IgD-negative memory B cell (primary cell): ENCODE measurements at regions not wholly inside any gene's neighbourhood (a gene's known extent, or its start where the extent isn't known, plus 50 kb on each side); places are given as distances from the start of the nearest gene placed in this dataset.

Source experiments
- H3K27ac Mint-ChIP-seq, 3 donors: one replicate each; pipeline ENCODE4 v1.8.0; 2020 to 2022; ENCODE audit warnings: mild to moderate bottlenecking in 3 of 3, mixed read lengths in 3 of 3, moderate library complexity in 1 of 3
- H3K27me3 Mint-ChIP-seq: one replicate; pipeline ENCODE4 v1.8.0; 2021; ENCODE audit warnings: mixed read lengths
- H3K36me3 Mint-ChIP-seq: one replicate; pipeline ENCODE4 v1.8.0; 2020; ENCODE audit warnings: mild to moderate bottlenecking, mixed read lengths
- H3K4me1 Mint-ChIP-seq, 3 donors: one replicate each; pipeline ENCODE4 v1.8.0; 2020 to 2022; ENCODE audit warnings: mixed read lengths in 3 of 3, mild to moderate bottlenecking in 1 of 3
- H3K4me3 Mint-ChIP-seq, 4 donors: one replicate each; pipeline ENCODE4 v1.8.0; 2020 to 2022; ENCODE audit warnings: mild to moderate bottlenecking in 4 of 4, mixed read lengths in 4 of 4, moderate library complexity in 3 of 4
- H3K9me3 Mint-ChIP-seq, 3 donors: one replicate each; pipeline ENCODE4 v1.8.0; 2020 to 2021; ENCODE audit warnings: mixed read lengths in 3 of 3, mild to moderate bottlenecking in 1 of 3

DNA sequence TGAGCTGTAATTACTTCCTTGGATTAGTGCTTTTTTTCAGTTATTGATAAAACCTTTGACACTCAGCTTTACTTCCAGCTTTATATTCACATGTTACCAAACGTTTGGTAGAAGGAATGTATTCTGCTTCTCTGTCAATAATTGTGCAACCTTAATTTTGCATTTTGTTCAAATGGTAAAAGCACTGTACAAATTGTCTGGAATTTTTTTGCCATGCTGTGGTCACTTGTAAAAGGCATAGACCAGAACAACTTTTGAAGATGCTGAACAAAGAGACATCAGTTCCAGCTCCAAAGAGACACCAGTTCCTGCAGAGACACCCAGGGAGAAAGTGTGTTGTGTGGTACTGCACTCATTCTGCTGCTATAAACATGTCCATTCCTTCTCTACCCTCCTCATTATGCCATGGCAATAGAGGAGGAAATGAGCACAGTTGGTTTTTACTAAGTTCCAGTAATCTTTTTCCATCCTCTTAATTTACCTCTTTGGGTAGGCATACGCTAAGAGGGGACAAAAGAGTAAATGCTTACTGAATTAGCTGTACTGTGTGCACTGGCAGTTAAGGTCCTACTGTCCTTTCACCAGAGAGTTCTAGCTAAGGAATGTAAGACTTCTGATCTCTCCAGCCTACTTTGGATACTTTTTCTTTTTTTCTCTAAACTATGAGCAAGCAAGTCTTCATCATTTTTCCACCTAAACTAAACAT, 387.4 kb downstream of the FGF10 start:
- no peaks in the 10 kb centered on the region for H3K36me3 Mint-ChIP-seq
- no peaks in the 10 kb centered on the region for H3K4me1 Mint-ChIP-seq
- peaks cover 6 to 10% (median 6%) of the 10 kb centered on the region in 3 donors for H3K9me3 Mint-ChIP-seq
- no peaks in the 10 kb centered on the region for H3K27me3 Mint-ChIP-seq
- no peak overlapping the region for H3K27ac Mint-ChIP-seq
- H3K4me3 Mint-ChIP-seq = no peak overlapping the region

DNA sequence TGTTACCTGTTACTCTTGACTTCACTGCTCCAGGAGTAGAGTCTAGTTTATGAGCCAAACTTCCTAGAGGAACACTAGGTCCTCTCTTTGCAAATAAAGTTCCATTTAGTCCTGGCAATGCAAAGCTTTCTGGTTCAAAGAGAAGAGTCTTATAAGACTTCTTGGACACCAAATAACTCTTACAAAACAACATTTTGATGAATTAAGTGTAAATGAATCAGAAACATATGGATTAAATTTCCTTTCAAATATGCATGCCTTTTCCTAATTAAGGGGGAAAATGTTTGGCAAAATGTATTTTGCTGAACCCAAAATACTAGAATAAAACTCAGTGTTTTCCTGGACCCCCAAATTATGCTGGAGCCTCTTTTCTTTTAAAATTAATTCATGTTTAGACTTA, 388.0 kb downstream of the FGF10 start:
- no peaks in the 10 kb centered on the region for H3K36me3 Mint-ChIP-seq
- H3K4me3 Mint-ChIP-seq = no peak overlapping the region
- no peaks in the 10 kb centered on the region for H3K4me1 Mint-ChIP-seq
- H3K27me3 Mint-ChIP-seq = no peaks in the 10 kb centered on the region
- peaks cover 4 to 6% (median 6%) of the 10 kb centered on the region in 3 donors for H3K9me3 Mint-ChIP-seq
- H3K27ac Mint-ChIP-seq = no peak overlapping the region

DNA sequence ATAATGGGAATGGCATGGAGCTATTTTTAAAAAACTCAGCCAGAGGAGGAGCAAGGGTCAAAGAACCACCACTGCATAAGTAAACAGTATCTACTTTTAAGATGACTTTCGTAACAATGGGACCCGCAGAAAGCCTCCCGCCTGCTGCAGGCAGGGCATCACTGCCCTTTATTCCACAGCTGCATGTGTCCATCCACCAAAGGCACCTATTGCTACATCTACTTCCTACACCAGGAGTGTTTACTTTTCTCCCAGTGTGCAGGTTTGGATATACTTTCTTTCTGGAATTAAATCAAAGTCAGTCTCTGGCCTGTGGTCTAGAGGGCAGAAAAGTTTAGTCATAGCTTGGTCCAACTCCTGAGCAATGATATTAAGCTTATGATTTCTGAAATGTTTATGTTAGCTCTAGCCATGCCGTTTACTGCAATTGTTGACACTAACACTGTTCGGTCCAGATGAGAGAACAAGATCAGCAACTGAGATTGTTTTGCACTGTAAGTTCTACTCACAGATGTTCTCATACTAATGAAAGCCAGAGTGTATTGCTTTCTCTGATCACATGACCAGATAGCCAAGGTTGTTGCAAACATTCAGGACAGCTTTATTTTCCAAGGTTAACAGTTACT, 391.5 kb downstream of the FGF10 start:
- no peak overlapping the region for H3K27ac Mint-ChIP-seq
- peaks cover under 1 to 3% (median 1%) of the 10 kb centered on the region in 3 donors for H3K9me3 Mint-ChIP-seq
- H3K4me3 Mint-ChIP-seq = no peak overlapping the region
- no peaks in the 10 kb centered on the region for H3K27me3 Mint-ChIP-seq
- H3K36me3 Mint-ChIP-seq = no peaks in the 10 kb centered on the region
- no peaks in the 10 kb centered on the region for H3K4me1 Mint-ChIP-seq

DNA sequence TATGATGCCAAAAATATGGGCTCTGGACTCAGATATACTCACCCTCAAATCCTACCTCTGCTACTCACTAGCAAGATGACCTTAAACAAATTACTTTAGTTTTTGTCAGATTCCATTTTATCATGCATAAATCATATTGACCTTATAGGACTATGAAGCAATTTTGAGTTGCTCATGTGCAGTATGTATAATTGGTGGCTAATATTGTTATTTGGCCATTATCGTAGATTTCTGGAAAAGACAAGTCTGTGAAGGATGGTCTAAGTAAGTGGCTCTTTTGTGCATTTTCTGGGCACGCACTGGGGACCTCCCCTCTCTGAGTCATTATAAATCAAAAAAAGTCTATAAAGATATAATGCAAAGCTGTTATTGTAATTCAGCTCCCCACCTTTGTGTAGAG, 393.0 kb downstream of the FGF10 start:
- H3K4me1 Mint-ChIP-seq = no peaks in the 10 kb centered on the region
- H3K27ac Mint-ChIP-seq = no peak overlapping the region
- no peak overlapping the region for H3K4me3 Mint-ChIP-seq
- no peaks in the 10 kb centered on the region for H3K27me3 Mint-ChIP-seq
- peaks cover 1 to 3% (median 3%) of the 10 kb centered on the region in 3 donors for H3K9me3 Mint-ChIP-seq
- no peaks in the 10 kb centered on the region for H3K36me3 Mint-ChIP-seq

DNA sequence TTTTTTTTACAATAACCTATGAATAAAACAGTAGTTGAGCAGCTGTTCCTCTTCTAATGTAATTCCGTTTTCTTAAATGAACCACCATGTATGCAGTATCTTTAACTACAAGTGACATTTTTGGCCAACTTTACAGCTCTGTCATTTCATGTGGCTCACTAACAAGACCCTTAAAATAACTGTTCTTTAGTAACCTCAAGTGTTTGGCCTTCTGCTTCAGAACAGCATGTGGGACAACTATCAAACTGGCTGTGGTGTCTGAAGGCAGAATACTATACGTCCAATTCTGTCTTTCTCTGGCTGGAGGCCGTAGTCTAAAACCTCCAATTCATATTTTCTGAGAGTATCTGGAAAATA, 391.4 kb downstream of the NNT start:
- Mint-ChIP-seq H3K4me1 (no peaks in the 10 kb centered on the region), H3K9me3 (peaks cover 0 to 3% (median 2%) of the 10 kb centered on the region in 3 donors), H3K4me3 (no peak overlapping the region), H3K36me3 (no peaks in the 10 kb centered on the region), H3K27me3 (no peaks in the 10 kb centered on the region), H3K27ac (no peak overlapping the region)

DNA sequence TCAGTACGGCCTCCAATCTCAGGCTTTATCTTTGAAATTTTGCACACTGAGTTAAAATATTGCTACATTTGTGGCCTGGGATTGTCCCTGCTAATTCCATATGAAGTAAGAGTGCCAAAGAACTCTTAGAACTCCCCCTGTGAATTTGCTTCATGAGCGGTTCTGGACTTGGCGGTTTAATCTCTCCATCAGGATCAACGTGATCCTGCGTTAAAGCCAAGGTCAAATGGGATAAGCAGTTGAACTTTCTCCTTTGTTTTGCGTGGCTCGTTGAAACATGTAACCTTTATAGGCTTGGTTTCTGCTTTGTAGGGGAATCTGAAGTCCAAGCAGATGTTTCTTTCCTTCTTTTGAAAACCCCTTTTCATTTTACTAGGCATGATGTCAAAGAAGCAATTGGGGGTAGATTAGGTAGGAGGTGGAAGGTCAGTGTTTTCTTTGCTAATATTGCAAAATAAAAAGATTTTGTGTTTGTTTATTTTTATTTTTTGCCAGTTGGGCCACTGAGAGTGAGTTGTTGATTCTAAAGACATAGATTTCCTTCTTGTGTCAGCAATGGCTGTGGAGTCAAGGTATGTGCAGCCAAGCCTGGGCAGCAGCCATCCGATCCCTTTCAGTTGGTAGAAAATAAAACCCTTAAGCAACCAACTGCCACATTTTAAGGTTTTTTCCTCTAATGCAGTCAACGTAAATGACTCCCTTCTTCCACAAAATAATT, 390.8 kb downstream of the NNT start:
- H3K4me3 Mint-ChIP-seq = no peak overlapping the region
- H3K4me1 Mint-ChIP-seq = no peaks in the 10 kb centered on the region
- H3K9me3 Mint-ChIP-seq = peaks cover 0 to 3% (median 1%) of the 10 kb centered on the region in 3 donors

DNA sequence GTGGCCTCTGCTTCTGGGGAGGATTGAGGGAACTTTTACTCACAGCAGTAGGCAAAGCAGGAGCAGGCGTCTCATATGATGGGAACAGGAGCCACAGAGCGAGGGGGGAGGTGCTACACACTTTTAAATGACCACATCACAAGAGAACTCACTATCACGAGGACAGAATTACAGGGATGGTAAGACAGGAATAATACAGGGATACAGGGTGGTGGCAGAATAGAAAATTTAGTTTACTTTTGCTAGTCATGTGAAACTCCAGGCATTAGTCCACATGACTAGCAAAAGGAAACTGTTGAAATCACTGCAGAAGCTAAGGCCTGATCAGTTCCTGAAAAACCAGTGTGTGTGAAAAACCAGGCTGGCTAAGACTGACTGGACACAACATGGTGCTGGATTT, 382.4 kb downstream of the NNT start:
- Mint-ChIP-seq H3K36me3 (no peaks in the 10 kb centered on the region), H3K4me3 (no peak overlapping the region), H3K9me3 (peaks cover 0 to 6% (median 3%) of the 10 kb centered on the region in 3 donors), H3K27ac (no peak overlapping the region), H3K4me1 (no peaks in the 10 kb centered on the region), H3K27me3 (no peaks in the 10 kb centered on the region)

More for the DNA sequence above, 390.8 kb downstream of the NNT start:
- Mint-ChIP-seq H3K27ac (no peak overlapping the region), H3K27me3 (no peaks in the 10 kb centered on the region), H3K36me3 (no peaks in the 10 kb centered on the region)

DNA sequence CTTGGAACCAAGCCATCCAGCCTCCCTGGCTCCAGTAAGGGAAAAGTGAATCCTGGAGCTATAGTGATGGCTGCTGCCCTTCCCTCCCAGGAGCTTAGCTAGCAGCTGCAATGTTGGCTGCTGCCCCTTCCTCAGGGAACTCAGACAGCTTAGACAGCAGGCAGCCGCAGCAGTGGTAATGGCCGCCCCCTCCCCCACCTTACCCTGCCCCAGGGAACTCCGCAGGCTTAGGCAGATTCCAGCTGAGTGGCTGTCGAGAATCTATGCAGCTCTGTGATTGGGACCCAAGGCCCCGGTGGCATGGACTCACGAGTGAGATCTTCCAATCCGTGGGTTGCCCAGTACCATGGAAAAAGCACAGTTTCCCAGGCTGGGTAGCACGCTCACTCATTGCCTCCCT, 378.6 kb downstream of the NNT start:
- Mint-ChIP-seq H3K36me3 (no peaks in the 10 kb centered on the region), H3K4me1 (no peaks in the 10 kb centered on the region), H3K9me3 (peaks cover 3 to 4% (median 4%) of the 10 kb centered on the region in 3 donors), H3K27me3 (no peaks in the 10 kb centered on the region), H3K27ac (no peak overlapping the region), H3K4me3 (no peak overlapping the region)

DNA sequence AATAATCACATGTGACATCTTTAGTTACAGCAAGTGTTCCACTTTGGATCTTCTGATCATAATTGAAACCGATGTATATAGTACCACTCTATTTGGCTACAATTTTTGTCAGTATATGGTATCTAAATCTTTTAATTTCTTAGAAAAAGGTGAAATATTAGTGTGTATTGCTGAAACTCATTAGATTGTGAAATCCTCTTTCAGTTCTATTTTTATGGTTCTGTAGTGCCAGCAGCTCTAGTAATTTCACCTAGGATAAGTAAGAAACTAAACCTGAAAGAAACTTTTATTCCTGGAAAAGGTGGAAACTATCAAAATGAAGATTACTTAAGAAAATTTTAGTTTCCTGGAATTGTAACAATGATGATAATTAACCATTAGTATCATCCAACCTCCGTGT, 370.9 kb downstream of the NNT start:
- H3K4me1 Mint-ChIP-seq = no peaks in the 10 kb centered on the region
- H3K9me3 Mint-ChIP-seq = peaks cover 3 to 7% (median 3%) of the 10 kb centered on the region in 3 donors
- no peak overlapping the region for H3K4me3 Mint-ChIP-seq
- H3K27ac Mint-ChIP-seq = no peak overlapping the region
- H3K36me3 Mint-ChIP-seq = peaks cover 2% of the 10 kb centered on the region
- no peaks in the 10 kb centered on the region for H3K27me3 Mint-ChIP-seq

DNA sequence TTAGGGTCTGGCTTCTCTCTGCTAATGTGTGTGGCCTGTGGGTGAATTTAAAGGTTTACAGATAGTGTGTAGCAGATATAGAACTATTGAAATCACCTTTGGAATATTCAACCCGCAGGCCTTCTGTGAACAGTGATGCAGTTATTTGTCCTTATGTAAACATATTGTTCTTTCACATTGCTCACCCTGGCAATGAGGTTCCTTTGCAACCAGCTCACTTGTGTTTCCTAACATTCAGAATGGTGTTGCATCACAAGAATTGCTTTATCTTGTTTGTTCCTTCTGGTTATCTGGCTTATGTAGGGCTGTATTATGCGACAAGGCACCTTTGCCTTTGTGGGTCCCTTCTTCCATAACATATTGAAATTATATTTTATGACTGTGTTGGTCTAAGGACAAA, 370.3 kb downstream of the NNT start:
- peaks cover 2% of the 10 kb centered on the region for H3K36me3 Mint-ChIP-seq
- H3K4me3 Mint-ChIP-seq = no peak overlapping the region
- no peaks in the 10 kb centered on the region for H3K4me1 Mint-ChIP-seq
- peaks cover 3 to 6% (median 3%) of the 10 kb centered on the region in 3 donors for H3K9me3 Mint-ChIP-seq
- no peak overlapping the region for H3K27ac Mint-ChIP-seq
- no peaks in the 10 kb centered on the region for H3K27me3 Mint-ChIP-seq

DNA sequence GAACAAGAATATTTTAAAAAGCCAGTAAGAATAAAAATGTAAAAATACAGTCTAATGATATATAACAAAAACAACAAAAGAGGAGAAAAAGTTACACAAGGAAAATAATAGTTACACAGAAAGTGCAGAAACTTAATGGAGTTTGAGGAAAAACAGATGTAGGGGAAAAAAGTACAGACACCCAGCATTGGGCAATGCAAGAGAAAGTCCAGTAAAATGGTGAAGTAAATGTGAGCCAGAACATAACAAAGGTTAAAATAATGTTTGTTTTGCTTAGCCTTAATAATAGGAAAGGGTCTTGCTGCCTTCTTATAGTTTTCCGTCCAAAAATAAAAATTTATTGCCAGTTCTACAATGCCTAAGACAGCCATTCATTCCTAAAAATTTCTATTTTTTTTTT, 364.2 kb downstream of the NNT start:
- peaks cover 1 to 18% (median 2%) of the 10 kb centered on the region in 3 donors for H3K9me3 Mint-ChIP-seq
- no peak overlapping the region for H3K27ac Mint-ChIP-seq
- no peaks in the 10 kb centered on the region for H3K4me1 Mint-ChIP-seq
- H3K4me3 Mint-ChIP-seq = no peak overlapping the region
- peaks cover 2% of the 10 kb centered on the region for H3K36me3 Mint-ChIP-seq
- H3K27me3 Mint-ChIP-seq = no peaks in the 10 kb centered on the region

DNA sequence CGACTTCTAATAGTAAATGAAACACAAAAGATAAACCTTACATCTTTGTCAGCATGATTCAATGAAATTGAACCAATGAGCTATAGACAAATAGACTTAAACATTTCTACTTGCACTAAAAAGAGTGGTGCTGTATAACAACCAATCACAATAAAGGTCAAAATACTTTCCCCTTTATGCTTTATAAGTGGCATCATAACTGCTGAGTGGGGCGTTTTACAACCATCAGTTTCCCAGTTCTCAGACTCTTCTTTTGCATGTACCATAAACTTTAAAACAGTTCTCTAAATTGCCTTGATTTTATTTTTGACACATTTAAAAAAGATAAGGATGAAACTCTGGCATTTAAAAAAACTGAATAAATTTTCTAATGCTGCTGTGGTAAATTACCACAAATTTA, 356.2 kb downstream of the NNT start:
- Mint-ChIP-seq H3K4me1 (no peaks in the 10 kb centered on the region), H3K27ac (no peak overlapping the region), H3K27me3 (no peaks in the 10 kb centered on the region), H3K4me3 (no peak overlapping the region), H3K36me3 (no peaks in the 10 kb centered on the region), H3K9me3 (peaks cover 7 to 21% (median 10%) of the 10 kb centered on the region in 3 donors)

DNA sequence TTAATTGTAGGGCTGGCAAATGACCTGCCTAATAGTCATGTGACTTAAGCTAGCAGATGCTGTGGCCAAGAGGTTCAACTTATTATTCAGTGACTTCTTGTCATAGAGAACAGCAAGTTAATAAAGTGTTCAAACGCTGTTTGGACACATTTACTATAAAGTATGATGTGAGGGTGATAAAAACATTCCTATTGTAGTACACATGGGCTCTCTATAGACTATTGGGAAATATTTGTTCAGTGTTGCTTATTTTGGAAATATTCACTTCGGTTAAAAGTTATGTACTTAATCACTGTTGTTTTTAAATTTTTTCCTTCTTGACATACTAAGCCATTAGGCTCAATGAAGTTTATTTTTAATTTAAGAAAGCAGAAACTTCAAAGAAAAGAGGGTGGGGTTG, 345.0 kb downstream of the NNT start:
- Mint-ChIP-seq H3K27ac (no peak overlapping the region), H3K36me3 (no peaks in the 10 kb centered on the region), H3K27me3 (no peaks in the 10 kb centered on the region), H3K4me1 (no peaks in the 10 kb centered on the region), H3K9me3 (peaks cover 5 to 21% (median 12%) of the 10 kb centered on the region in 3 donors), H3K4me3 (no peak overlapping the region)

DNA sequence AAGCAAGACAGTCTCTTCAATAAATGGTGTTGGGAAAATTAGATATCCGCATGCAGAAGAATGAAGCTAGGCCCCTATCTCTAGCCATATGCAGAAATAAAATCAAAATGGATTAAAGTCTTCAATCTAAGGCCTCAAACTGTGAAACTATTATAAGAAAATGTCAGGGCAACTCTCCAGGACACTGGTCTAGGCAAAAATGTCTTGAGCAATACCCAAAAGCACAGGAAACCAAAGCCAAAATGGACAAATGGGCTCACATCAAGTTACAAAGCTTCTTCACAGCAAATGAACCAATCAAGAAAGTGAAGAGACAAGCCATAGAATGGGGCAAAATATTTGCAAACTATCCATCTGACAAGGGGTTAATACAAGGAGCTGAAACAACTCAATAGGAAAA, 338.8 kb downstream of the NNT start:
- no peak overlapping the region for H3K27ac Mint-ChIP-seq
- no peaks in the 10 kb centered on the region for H3K27me3 Mint-ChIP-seq
- H3K4me3 Mint-ChIP-seq = no peak overlapping the region
- no peaks in the 10 kb centered on the region for H3K4me1 Mint-ChIP-seq
- H3K36me3 Mint-ChIP-seq = no peaks in the 10 kb centered on the region
- H3K9me3 Mint-ChIP-seq = peaks cover 10 to 38% (median 14%) of the 10 kb centered on the region in 3 donors

DNA sequence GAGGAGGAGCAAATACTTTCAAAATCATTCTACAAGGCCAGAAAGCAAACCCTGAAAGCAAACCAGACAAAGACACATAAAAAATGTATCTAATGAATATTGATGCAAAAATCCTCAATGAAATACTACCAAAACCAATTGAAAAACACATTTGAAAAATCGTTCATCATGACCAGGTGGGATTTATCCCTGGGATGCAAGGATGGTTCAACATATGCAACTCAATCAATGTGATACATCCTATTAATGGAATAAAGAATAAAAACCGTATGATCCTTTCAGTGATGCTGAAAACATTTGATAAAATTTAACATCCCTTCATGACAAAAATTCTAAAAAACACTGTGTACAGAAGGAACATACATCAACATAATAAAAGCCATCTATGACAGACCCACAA, 337.6 kb downstream of the NNT start:
- Mint-ChIP-seq H3K36me3 (no peaks in the 10 kb centered on the region), H3K9me3 (peaks cover 7 to 30% (median 10%) of the 10 kb centered on the region in 3 donors), H3K27ac (no peak overlapping the region), H3K4me1 (no peaks in the 10 kb centered on the region), H3K27me3 (no peaks in the 10 kb centered on the region), H3K4me3 (no peak overlapping the region)
